ENCODE measurements at regions not wholly inside any gene's neighbourhood (a gene's known extent, or its start where the extent isn't known, plus 50 kb on each side); places are given as distances from the start of the nearest gene placed in this dataset.

- Histone ChIP-seq H3K27me3 (no peaks in the 10 kb centered on the region), H3K9me3 (no peaks in the 10 kb centered on the region), H3K27ac (peak overlapping the region in 3 of 12 donors; percentile 11 to 52 (median 47)), H3K36me3 (no peaks in the 10 kb centered on the region), H3K4me1 (peaks cover 0 to 24% (median 0%) of the 10 kb centered on the region in 12 donors), H3K4me3 (no peak overlapping the region)
- ATAC-seq (no peak), DNase-seq (no peak)
- 77 to 89% (median 82%) methylated on average over 6 of the region's 6 CpGs for WGBS, 4 donors
- intact Hi-C loops (cut with DNase I): no loop called here
- TF ChIP-seq POLR2A (IDR thresholded peaks at IDR 0.05) (no peak), CTCF (IDR thresholded peaks at IDR 0.05) (no peak)
These were observed 190.1 kb downstream of the CDCA7 start for GRCh38 chr2:173544641-173545363.

- H3K4me3 ChIP-seq: no peak overlapping the region
- H3K9me3 ChIP-seq: no peaks in the 10 kb centered on the region
- 65 to 66% (median 66%) methylated on average over 3 of the region's 3 CpGs for WGBS, 4 donors
- no peaks in the 10 kb centered on the region for H3K27me3 ChIP-seq
- intact Hi-C loops (cut with DNase I): no loop called here
- TF ChIP-seq POLR2A (IDR thresholded peaks at IDR 0.05): no peak
- no peak for TF ChIP-seq CTCF (IDR thresholded peaks at IDR 0.05)
- peak overlapping the region in 4 of 12 donors; percentile 11 to 76 (median 49) for H3K27ac ChIP-seq
- no peaks in the 10 kb centered on the region for H3K36me3 ChIP-seq
- DNase-seq: peak in 3 of 5 donors; percentile 38 to 62 (median 42)
- peaks cover 0 to 24% (median 0%) of the 10 kb centered on the region in 12 donors for H3K4me1 ChIP-seq
- peak in 3 of 4 donors; percentile 65 to 83 (median 72) for ATAC-seq
These were observed 190.7 kb downstream of the CDCA7 start for GRCh38 chr2:173545364-173545763.

- no peaks in the 10 kb centered on the region for H3K36me3 ChIP-seq
- no peaks in the 10 kb centered on the region for H3K27me3 ChIP-seq
- no peaks in the 10 kb centered on the region for H3K9me3 ChIP-seq
- no peak for DNase-seq
- peaks cover 0 to 24% (median 0%) of the 10 kb centered on the region in 12 donors for H3K4me1 ChIP-seq
- TF ChIP-seq POLR2A (IDR thresholded peaks at IDR 0.05) (no peak), CTCF (IDR thresholded peaks at IDR 0.05) (no peak)
- WGBS, 4 donors: 87 to 91% (median 90%) methylated on average over 6 of the region's 6 CpGs
- no peak overlapping the region for H3K27ac ChIP-seq
- no peak overlapping the region for H3K4me3 ChIP-seq
- intact Hi-C loops (cut with DNase I): no loop called here
- ATAC-seq: no peak
These were observed 192.8 kb downstream of the CDCA7 start for GRCh38 chr2:173547499-173547898.

- H3K4me1 ChIP-seq: peaks cover 0 to 20% (median 0%) of the 10 kb centered on the region in 12 donors
- no peaks in the 10 kb centered on the region for H3K36me3 ChIP-seq
- no peak overlapping the region for H3K4me3 ChIP-seq
- no peak overlapping the region for H3K27ac ChIP-seq
- WGBS, 4 donors: 59 to 81% (median 75%) methylated on average over 1 of the region's 1 CpG
- intact Hi-C loops (cut with DNase I): no loop called here
- no peaks in the 10 kb centered on the region for H3K9me3 ChIP-seq
- TF ChIP-seq POLR2A (IDR thresholded peaks at IDR 0.05): no peak
- no peak for TF ChIP-seq CTCF (IDR thresholded peaks at IDR 0.05)
- H3K27me3 ChIP-seq: peaks cover 0 to 4% (median 0%) of the 10 kb centered on the region in 9 donors
- ATAC-seq (no peak), DNase-seq (no peak)
These were observed 195.5 kb downstream of the CDCA7 start for GRCh38 chr2:173550143-173550542.
